H1 (cell line): ENCODE measurements at regions not wholly inside any gene's neighbourhood (a gene's known extent, or its start where the extent isn't known, plus 50 kb on each side); places are given as distances from the start of the nearest gene placed in this dataset.

Experiments used
- CBX5 ChIP-seq: fragments of 300-800, 300-1000 bp; sonication (generic); IDR thresholded peaks from 2 replicates; pipeline ENCODE4 v1.7.1; 2016; ENCODE audit warnings: antibody characterized with exemption, low read length, low read depth
- CHD7 ChIP-seq: fragments of 300-600 bp; sonication (generic); IDR thresholded peaks from 2 replicates; pipeline ENCODE4 v1.7.1; 2012; ENCODE audit warnings: low read length, moderate library complexity, mild to moderate bottlenecking, inconsistent platforms; ENCODE audit not compliant: insufficient replicate concordance
- GTF2F1 ChIP-seq: IDR thresholded peaks from 2 replicates; pipeline ENCODE4 v1.6.1; 2012; ENCODE audit warnings: low read depth, low read length, improper control_type of control experiment, borderline replicate concordance
- SUZ12 ChIP-seq: fragments of 200-600 bp; sonication (generic); IDR thresholded peaks from 2 replicates; pipeline ENCODE4 v1.6.1; 2012; ENCODE audit warnings: mild to moderate bottlenecking, inconsistent platforms, low read length, moderate library complexity, mixed read lengths

- no peak for TF ChIP-seq CHD7
- no peak for TF ChIP-seq CBX5
- TF ChIP-seq GTF2F1: no peak
- no peak for TF ChIP-seq SUZ12
Observed at GRCh38 chr4:119755599-119755998, 127.0 kb upstream of the PDE5A start (continued).
